ENCODE measurements at regions not wholly inside any gene's neighbourhood (a gene's known extent, or its start where the extent isn't known, plus 50 kb on each side); places are given as distances from the start of the nearest gene placed in this dataset.

DNA sequence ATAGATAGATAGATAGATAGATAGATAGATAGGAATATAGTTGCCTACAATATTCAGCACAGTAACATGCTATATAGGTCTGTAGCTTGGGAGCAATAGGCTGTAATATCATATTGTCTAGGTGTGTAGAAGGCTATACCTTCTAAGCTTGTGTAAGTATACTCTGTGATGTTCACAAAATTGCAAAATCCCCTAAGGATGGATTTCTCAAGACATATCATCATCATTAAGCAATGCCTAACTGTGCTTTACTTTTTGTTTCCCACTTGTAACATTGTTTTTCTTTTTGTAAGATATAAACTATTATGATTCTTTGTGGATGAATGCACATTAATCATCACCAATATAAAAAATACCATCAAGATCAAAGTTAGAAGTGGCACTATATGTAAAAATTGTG is 1905.6 kb downstream of the NCAM2 start:
- no peak overlapping the region for H3K4me3 ChIP-seq
- no peak for DNase-seq
- H3K9me3 ChIP-seq, result no peaks in the 10 kb centered on the region
- TF ChIP-seq, protein P1, sequence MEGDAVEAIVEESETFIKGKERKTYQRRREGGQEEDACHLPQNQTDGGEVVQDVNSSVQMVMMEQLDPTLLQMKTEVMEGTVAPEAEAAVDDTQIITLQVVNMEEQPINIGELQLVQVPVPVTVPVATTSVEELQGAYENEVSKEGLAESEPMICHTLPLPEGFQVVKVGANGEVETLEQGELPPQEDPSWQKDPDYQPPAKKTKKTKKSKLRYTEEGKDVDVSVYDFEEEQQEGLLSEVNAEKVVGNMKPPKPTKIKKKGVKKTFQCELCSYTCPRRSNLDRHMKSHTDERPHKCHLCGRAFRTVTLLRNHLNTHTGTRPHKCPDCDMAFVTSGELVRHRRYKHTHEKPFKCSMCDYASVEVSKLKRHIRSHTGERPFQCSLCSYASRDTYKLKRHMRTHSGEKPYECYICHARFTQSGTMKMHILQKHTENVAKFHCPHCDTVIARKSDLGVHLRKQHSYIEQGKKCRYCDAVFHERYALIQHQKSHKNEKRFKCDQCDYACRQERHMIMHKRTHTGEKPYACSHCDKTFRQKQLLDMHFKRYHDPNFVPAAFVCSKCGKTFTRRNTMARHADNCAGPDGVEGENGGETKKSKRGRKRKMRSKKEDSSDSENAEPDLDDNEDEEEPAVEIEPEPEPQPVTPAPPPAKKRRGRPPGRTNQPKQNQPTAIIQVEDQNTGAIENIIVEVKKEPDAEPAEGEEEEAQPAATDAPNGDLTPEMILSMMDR (IDR thresholded peaks at IDR 0.05), result no peak
- TF ChIP-seq EP300 (IDR thresholded peaks at IDR 0.05) (no peak), POLR2AphosphoS5 (IDR thresholded peaks at IDR 0.05) (no peak), POLR2A (IDR thresholded peaks at IDR 0.05) (no peak)
- no peaks in the 10 kb centered on the region for H3K36me3 ChIP-seq
- no peak for ATAC-seq (ENCODE audit: low FRiP score in 2 of 2)
- H3K27me3 ChIP-seq, result no peaks in the 10 kb centered on the region
- H3K4me1 ChIP-seq, result no peaks in the 10 kb centered on the region
- no peak overlapping the region for H3K27ac ChIP-seq

DNA sequence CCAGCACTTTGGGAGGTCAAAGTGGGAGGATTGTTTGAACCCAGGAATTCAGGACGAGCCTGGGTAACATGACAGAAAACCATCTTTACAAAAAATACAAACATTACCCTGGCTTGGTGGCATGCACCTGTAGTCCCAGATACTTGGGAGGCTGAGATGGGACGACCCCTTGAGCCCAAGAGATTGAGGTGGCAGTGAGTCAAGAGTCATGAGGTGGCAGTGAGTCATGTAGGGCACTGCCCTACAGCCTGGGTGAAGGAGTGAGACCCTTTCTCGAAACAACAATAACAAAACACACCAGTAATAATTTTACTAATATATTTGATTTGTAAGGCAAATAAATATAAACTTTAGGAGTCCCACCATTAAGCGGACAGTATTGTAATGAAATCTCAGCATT is 1906.2 kb downstream of the NCAM2 start:
- TF ChIP-seq EP300 (IDR thresholded peaks at IDR 0.05) (no peak), POLR2A (IDR thresholded peaks at IDR 0.05) (no peak), POLR2AphosphoS5 (IDR thresholded peaks at IDR 0.05) (no peak)
- TF ChIP-seq, protein P1 (IDR thresholded peaks at IDR 0.05), result no peak
- H3K4me1 ChIP-seq, result no peaks in the 10 kb centered on the region
- no peak for DNase-seq
- WGBS, 2 donors, result 76 to 79% methylated on average over 4 of the region's 4 CpGs
- H3K27me3 ChIP-seq, result no peaks in the 10 kb centered on the region
- ATAC-seq (ENCODE audit: low FRiP score in 2 of 2), result no peak
- H3K36me3 ChIP-seq, result no peaks in the 10 kb centered on the region
- H3K27ac ChIP-seq, result no peak overlapping the region
- no peaks in the 10 kb centered on the region for H3K9me3 ChIP-seq
- H3K4me3 ChIP-seq, result no peak overlapping the region

DNA sequence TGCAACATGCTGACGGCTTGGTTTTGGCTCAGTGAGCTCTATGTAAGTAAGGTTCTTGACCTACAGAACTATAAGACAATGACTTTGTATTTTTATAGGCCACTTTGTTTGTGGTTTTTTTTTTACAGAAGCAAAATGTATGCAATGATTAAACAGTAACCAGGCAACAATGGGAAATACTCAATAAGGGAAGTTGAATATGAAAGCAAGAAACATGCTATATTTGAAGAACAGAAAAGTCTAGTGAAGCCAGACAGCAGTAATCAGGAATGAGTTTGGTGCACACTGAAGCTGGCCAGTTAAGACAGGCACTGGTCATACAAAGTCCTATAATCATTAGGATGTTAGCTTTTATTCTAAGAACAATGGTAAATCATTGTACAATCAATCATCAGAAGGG is 1926.8 kb downstream of the NCAM2 start:
- H3K4me1 ChIP-seq, result no peaks in the 10 kb centered on the region
- TF ChIP-seq POLR2AphosphoS5 (IDR thresholded peaks at IDR 0.05) (no peak), POLR2A (IDR thresholded peaks at IDR 0.05) (no peak), EP300 (IDR thresholded peaks at IDR 0.05) (no peak)
- TF ChIP-seq, protein P1 (IDR thresholded peaks at IDR 0.05), result no peak
- no peaks in the 10 kb centered on the region for H3K9me3 ChIP-seq
- DNase-seq (no peak), ATAC-seq (ENCODE audit: low FRiP score in 2 of 2) (no peak)
- no peaks in the 10 kb centered on the region for H3K36me3 ChIP-seq
- no peaks in the 10 kb centered on the region for H3K27me3 ChIP-seq
- no peak overlapping the region for H3K27ac ChIP-seq
- no peak overlapping the region for H3K4me3 ChIP-seq
- WGBS, 2 donors, result 85 to 88% methylated on average over 1 of the region's 1 CpG

DNA sequence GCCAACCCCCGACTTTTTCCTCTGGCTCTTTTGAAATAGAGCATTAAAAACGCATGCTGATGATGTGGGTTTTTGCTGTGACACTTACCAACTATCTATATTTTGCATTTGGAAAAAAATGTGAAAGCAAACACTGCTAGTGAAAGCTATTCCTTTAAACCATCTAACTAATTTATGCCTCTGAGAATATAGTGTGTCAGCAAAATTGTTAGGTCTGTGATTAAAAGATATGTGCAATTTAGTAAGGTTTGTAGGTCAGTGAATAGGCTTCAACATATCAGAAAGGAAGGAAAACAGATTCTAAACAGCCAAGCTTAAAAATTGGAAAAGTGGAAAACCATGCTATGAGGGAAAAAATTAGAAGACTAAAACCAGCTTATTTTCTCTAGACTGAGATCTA is 1929.3 kb downstream of the NCAM2 start:
- no peaks in the 10 kb centered on the region for H3K4me1 ChIP-seq
- TF ChIP-seq POLR2A (IDR thresholded peaks at IDR 0.05) (no peak), EP300 (IDR thresholded peaks at IDR 0.05) (no peak), POLR2AphosphoS5 (IDR thresholded peaks at IDR 0.05) (no peak)
- TF ChIP-seq, protein P1 (IDR thresholded peaks at IDR 0.05), result no peak
- no peaks in the 10 kb centered on the region for H3K36me3 ChIP-seq
- 63 to 71% methylated on average over 2 of the region's 2 CpGs for WGBS, 2 donors
- H3K27ac ChIP-seq, result no peak overlapping the region
- DNase-seq (no peak), ATAC-seq (ENCODE audit: low FRiP score in 2 of 2) (no peak)
- H3K4me3 ChIP-seq, result no peak overlapping the region
- no peaks in the 10 kb centered on the region for H3K9me3 ChIP-seq
- no peaks in the 10 kb centered on the region for H3K27me3 ChIP-seq

DNA sequence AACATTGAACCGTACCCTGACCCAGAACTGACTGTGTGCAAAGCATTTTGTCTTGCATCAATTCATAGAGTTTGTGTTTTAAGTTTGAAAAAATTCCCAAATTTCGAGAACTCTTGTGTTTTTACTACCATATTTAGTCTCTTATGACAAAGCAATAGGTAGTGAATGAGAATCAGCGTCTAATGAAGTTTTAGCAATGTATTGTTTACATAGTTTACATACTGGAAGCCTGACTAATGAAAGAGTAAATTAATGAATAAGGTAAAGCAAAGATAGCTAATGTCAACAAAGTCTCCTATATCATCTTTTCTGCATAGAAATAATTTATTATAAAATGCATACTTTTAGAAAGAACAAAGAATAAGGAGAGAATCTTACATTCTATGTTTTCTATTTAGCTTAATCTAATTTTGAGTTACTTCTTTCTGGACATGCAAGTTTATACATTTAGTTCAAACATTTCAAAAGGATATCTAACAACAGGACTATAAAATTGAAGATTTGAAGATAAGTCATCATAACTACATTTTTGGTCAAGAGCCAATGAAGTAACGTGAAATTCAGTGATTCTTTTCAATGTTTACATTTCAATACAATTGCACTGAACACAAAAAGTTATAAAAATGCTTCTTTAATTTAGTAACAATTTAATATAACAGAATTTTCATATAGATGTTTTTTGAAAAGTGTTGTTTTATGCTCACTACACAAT is 1943.7 kb downstream of the NCAM2 start:
- TF ChIP-seq, protein P1 (IDR thresholded peaks at IDR 0.05), result no peak
- TF ChIP-seq POLR2A (IDR thresholded peaks at IDR 0.05), result no peak
- 58 to 66% methylated on average over 4 of the region's 4 CpGs for WGBS, 2 donors
- ATAC-seq (ENCODE audit: low FRiP score in 2 of 2), result no peak

More for the DNA sequence above, 1943.7 kb downstream of the NCAM2 start:
- DNase-seq, result no peak
- no peak overlapping the region for H3K4me3 ChIP-seq
- no peaks in the 10 kb centered on the region for H3K36me3 ChIP-seq
- no peaks in the 10 kb centered on the region for H3K4me1 ChIP-seq
- no peaks in the 10 kb centered on the region for H3K9me3 ChIP-seq
- no peaks in the 10 kb centered on the region for H3K27me3 ChIP-seq
- H3K27ac ChIP-seq, result no peak overlapping the region

Data from upper lobe of left lung (tissue), 6 donors.